OCI-LY3 (cell line): ENCODE measurements at regions not wholly inside any gene's neighbourhood (a gene's known extent, or its start where the extent isn't known, plus 50 kb on each side); places are given as distances from the start of the nearest gene placed in this dataset.

Experiments used
- H2AFZ ChIP-seq: fragments of 200-600, 300-600 bp; shearing (Covaris generic); 2 replicates; pipeline ENCODE4 v1.6.0; 2014; ENCODE audit warnings: antibody characterized with exemption, low read depth, low read length
- H3K27ac ChIP-seq: fragments of 200-600, 300-600 bp; sonication (generic); 2 replicates; pipeline ENCODE4 v1.5.1; 2014; ENCODE audit warnings: mild to moderate bottlenecking, low read length, moderate library complexity, mixed read lengths
- H3K27me3 ChIP-seq: fragments of 200-600, 300-600 bp; sonication (generic); 2 replicates; pipeline ENCODE4 v1.6.1; 2014; ENCODE audit warnings: low read depth, low read length, mixed read lengths
- H3K36me3 ChIP-seq: fragments of 200-600, 300-600 bp; sonication (generic); replicated peaks from 2 replicates; pipeline ENCODE3; 2014; ENCODE audit warnings: low read depth, low read length, mixed read lengths
- H3K4me1 ChIP-seq: fragments of 300-600, 200-600 bp; sonication (generic); 2 replicates; pipeline ENCODE4 v1.6.1; 2014; ENCODE audit warnings: low read length, mixed read lengths
- H3K4me2 ChIP-seq: fragments of 200-600, 300-600 bp; sonication (generic); 2 replicates; pipeline ENCODE4 v1.6.1; 2014; ENCODE audit warnings: low read length, mixed read lengths
- H3K4me3 ChIP-seq: fragments of 300-600, 200-600 bp; sonication (generic); 2 replicates; pipeline ENCODE4 v1.5.1; 2014; ENCODE audit warnings: antibody characterized with exemption, mild to moderate bottlenecking, low read length, moderate library complexity
- H3K79me2 ChIP-seq: fragments of 300-600, 200-600 bp; shearing (Covaris generic); 2 replicates; pipeline ENCODE4 v1.6.1; 2014; ENCODE audit warnings: mild to moderate bottlenecking, low read length, mixed read lengths
- H3K9ac ChIP-seq: fragments of 300-600, 200-600 bp; shearing (Covaris generic); 2 replicates; pipeline ENCODE4 v1.6.0; 2014; ENCODE audit warnings: mild to moderate bottlenecking, low read length, moderate library complexity
- H3K9me3 ChIP-seq: fragments of 200-600, 300-600 bp; shearing (Covaris generic); 2 replicates; pipeline ENCODE4 v1.6.1; 2014; ENCODE audit warnings: low read length, mixed read lengths; ENCODE audit not compliant: insufficient read depth
- H4K20me1 ChIP-seq: fragments of 200-600, 300-600 bp; sonication (generic); 2 replicates; pipeline ENCODE4 v1.6.1; 2016; ENCODE audit warnings: low read length, mixed read lengths; ENCODE audit not compliant: insufficient read depth
- CTCF ChIP-seq: fragments of 200-600, 300-600 bp; sonication (generic); IDR thresholded peaks from 2 replicates; pipeline ENCODE4 v1.5.1; 2014; ENCODE audit warnings: antibody characterized with exemption, low read length, low read depth
- EZH2phosphoT487 ChIP-seq: fragments of 200-600 bp; shearing (Covaris generic); IDR thresholded peaks from 2 replicates; pipeline ENCODE4 v1.6.1; 2018; ENCODE audit warnings: antibody characterized with exemption, mixed run types, low read depth

- H3K4me3 ChIP-seq, result no peak overlapping the region
- no peak overlapping the region for H3K27ac ChIP-seq
- H3K9me3 ChIP-seq, result no peaks in the 10 kb centered on the region
- H4K20me1 ChIP-seq, result no peaks in the 10 kb centered on the region
- H3K4me1 ChIP-seq, result no peaks in the 10 kb centered on the region
- no peak overlapping the region for H2AFZ ChIP-seq
- 0 out of 2 replicates have a peak, but pooled peaks cover 3% of the 10 kb centered on the region for H3K27me3 ChIP-seq
- no peaks in the 10 kb centered on the region for H3K79me2 ChIP-seq
- no peaks in the 10 kb centered on the region for H3K36me3 ChIP-seq
- TF ChIP-seq EZH2phosphoT487 (no peak), CTCF (no peak)
- no peak overlapping the region for H3K9ac ChIP-seq
- no peak overlapping the region for H3K4me2 ChIP-seq
Observed at GRCh38 chr6:154583546-154584188, 73.2 kb upstream of the CNKSR3 start.

GRCh38 chr6:154590756-154591155, 80.3 kb upstream of the CNKSR3 start:
- no peak for TF ChIP-seq CTCF
- TF ChIP-seq EZH2phosphoT487, result no peak
- H3K9ac ChIP-seq, result no peak overlapping the region
- H3K9me3 ChIP-seq, result no peaks in the 10 kb centered on the region
- H3K4me1 ChIP-seq, result no peaks in the 10 kb centered on the region
- 0 out of 2 replicates have a peak, but pooled peaks cover 3% of the 10 kb centered on the region for H3K27me3 ChIP-seq
- no peak overlapping the region for H3K27ac ChIP-seq
- H4K20me1 ChIP-seq, result no peaks in the 10 kb centered on the region
- no peak overlapping the region for H3K4me2 ChIP-seq
- no peaks in the 10 kb centered on the region for H3K79me2 ChIP-seq
- H3K36me3 ChIP-seq, result no peaks in the 10 kb centered on the region
- H2AFZ ChIP-seq, result no peak overlapping the region
- H3K4me3 ChIP-seq, result no peak overlapping the region

GRCh38 chr6:154591234-154591633, 80.7 kb upstream of the CNKSR3 start:
- Histone ChIP-seq H3K9ac (no peak overlapping the region), H3K4me2 (no peak overlapping the region), H3K79me2 (no peaks in the 10 kb centered on the region), H3K27me3 (0 out of 2 replicates have a peak, but pooled peaks cover under 1% of the 10 kb centered on the region), H2AFZ (no peak overlapping the region), H3K4me1 (no peaks in the 10 kb centered on the region), H3K4me3 (no peak overlapping the region), H4K20me1 (no peaks in the 10 kb centered on the region), H3K36me3 (no peaks in the 10 kb centered on the region), H3K9me3 (no peaks in the 10 kb centered on the region), H3K27ac (no peak overlapping the region)
- TF ChIP-seq EZH2phosphoT487, result no peak
- no peak for TF ChIP-seq CTCF

- Histone ChIP-seq H3K27ac (no peak overlapping the region), H3K9ac (no peak overlapping the region), H3K4me3 (no peak overlapping the region)
Observed at GRCh38 chr6:154592199-154592860, 81.8 kb upstream of the CNKSR3 start.

More at GRCh38 chr6:154592199-154592860, 81.8 kb upstream of the CNKSR3 start:
- H3K4me2 ChIP-seq, result no peak overlapping the region
- H3K4me1 ChIP-seq, result no peaks in the 10 kb centered on the region
- no peaks in the 10 kb centered on the region for H3K9me3 ChIP-seq
- no peak overlapping the region for H2AFZ ChIP-seq
- no peaks in the 10 kb centered on the region for H3K79me2 ChIP-seq
- no peaks in the 10 kb centered on the region for H3K36me3 ChIP-seq
- no peaks in the 10 kb centered on the region for H3K27me3 ChIP-seq
- TF ChIP-seq EZH2phosphoT487 (no peak), CTCF (no peak)
- H4K20me1 ChIP-seq, result no peaks in the 10 kb centered on the region
